HG03060 (cell line): ENCODE measurements at regions not wholly inside any gene's neighbourhood (a gene's known extent, or its start where the extent isn't known, plus 50 kb on each side); places are given as distances from the start of the nearest gene placed in this dataset.

Source experiments
- ATAC-seq: cut with Tn5 transposase; IDR thresholded peaks from one replicate; pipeline ENCODE4 v1.9.1; 2021; ENCODE audit warnings: low read depth, moderate number of reproducible peaks; ENCODE audit not compliant: unreplicated experiment

DNA sequence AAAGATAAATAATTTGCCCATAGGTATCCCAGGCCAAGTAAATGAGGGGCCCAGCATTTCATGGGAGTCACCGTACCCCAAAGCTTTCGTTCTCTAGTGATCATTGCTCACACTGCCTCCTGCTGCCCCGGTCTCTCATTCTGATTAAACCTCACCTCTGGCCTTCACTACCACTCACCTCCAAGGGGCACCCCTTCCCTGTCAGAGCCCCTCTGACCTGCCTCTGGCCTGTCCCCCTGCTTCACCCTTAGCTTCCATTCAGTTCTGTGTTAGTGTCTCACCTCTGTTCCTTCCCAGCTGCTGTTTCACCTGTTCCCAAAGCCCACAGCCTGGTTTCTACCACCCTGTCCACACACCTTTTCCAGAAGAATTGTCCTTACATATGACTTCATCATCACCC lies 150.3 kb upstream of the E2F8 start:
- ATAC-seq: no peak

DNA sequence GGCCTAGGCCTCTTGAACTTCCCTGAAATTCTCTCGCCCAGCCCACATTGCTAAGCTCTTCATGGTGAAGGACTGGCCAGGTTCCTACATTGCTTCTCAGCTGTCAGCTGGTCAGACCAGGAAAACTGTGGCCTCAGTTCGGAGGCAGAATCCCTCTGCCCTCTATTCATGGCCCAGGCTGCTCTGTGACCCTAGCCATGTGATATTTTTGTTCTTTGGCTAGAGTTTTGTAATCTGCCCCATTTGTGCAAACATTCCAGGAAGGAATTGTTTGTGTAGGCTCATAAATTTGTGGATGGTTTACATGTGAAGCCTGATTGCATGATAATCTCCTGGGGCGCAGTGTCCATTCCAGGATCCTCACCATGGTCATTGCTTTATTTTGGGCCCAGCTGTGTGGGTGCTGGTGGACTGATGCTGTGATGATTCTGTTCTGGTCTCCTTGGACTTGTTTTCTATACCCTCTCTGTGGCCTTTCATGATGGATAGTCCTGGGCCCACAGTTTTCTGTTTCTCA lies 149.1 kb upstream of the E2F8 start:
- ATAC-seq: no peak

DNA sequence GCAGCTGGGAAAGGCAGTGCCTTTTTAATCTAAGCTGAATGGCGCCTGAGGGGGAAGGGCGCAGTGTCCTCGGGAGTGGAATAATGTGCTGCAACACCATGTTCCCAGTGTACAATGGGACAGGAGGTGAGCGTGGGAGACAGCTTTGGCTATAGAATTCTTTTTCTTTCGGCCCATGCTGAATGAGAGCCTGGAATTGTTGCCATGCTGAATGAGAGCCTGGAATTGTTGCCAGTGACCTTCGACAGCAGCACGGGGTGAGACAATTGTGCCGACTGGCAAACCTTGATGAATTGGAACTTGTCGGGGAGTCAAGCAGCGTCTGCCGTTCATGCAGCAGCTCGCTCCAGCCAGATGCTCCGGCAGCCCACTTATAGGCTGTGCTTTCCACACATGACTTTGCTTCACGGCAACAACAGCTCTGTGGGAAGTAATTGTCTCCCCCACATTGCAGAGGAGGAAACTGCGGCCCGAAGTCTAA lies 141.4 kb upstream of the E2F8 start:
- no peak for ATAC-seq

DNA sequence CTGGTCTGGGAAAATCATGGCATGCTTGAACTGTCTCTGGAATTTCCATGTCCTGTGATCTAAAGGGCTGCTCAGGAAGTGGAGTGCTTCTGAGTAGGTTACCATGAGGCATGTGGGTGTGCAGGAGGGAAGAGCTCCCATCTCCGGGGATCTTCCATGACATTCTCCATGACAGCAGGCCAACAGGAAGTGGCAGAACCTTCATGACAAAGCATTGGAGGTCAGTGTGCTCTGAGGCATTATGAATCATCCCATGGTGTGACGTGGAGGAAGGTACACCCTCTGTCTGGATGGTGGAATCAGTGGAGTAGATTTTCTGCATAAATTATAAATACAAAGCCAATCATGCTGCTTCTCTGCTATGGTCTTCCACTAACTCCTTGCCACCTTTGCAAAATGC lies 139.6 kb upstream of the E2F8 start:
- ATAC-seq: no peak

DNA sequence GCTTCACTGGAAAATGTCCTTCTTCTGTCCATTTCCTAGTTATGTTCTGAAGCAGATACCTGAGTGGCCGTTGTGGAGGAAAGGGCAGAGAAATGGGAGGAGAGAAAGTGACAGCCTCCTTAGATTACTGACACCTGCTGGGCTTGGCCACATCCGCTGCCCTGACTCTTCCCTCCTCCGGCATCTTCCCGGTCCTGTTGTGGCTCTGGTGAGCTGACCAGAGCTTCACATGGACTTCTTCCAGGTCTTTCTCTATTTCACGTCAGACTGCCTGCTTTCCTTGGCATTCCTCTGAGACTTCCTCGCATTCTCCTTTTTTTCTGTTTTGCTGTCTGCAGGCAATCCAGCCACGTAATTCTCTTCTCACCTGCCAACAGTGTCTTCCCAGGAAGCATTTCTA lies 138.7 kb upstream of the E2F8 start:
- no peak for ATAC-seq

DNA sequence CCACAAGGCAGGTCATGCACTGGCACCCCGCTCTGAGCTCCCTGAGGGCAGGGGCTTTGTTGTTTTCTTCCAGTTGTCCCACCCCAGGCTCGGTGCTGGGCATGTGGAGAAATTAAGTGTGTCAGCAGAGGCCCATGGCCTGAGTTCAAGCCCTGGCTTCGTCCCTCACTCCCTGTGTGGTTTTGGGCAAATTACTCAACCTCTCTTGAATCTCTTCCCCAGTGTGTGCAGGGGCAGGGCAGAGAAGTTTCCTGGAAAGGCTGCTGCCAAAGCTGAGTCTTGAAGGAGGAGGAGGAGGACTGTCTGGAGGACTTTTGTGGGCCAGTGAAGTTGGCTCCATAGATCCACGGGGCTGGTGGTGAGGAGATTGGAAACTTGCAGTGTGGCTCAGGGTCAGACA lies 138.1 kb upstream of the E2F8 start:
- ATAC-seq: no peak

DNA sequence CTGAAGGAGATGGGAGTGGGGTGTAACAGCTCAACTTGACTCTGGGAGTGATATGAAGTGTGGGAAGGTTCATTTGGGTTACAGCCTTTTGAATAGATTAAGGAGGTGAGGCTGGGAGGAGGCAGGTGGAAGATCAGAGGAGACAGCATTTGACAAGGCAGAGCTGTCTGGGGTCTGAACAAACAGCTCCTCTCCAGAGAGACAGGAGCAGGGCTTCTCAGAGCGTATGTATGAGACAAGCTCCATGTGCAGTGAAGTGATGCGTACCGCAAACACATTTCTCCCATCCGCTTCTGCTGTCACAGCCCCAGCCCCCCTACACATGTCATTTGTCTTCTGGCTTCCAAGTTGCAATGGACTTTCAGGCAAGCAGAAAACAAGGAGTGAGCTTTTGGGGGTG lies 137.1 kb upstream of the E2F8 start:
- no peak for ATAC-seq

DNA sequence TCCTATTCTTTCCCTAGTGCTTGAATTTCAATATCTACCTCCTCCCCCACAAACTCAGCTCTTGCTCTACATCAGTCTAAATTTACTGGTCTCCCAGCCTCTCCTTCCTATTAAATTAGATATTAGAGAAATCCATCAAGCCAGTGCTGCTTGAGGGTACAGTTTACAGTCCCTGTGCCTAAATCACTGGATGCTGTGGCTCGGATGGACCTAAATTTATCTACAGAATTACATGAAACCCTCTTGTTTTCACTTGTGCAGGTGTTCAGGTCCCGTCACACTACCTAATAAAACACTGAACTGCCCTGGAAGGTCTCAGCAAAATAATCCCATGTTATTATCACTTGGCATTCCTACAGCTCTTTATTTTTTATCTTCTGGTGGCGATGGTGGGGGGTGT lies 134.7 kb upstream of the E2F8 start:
- no peak for ATAC-seq

DNA sequence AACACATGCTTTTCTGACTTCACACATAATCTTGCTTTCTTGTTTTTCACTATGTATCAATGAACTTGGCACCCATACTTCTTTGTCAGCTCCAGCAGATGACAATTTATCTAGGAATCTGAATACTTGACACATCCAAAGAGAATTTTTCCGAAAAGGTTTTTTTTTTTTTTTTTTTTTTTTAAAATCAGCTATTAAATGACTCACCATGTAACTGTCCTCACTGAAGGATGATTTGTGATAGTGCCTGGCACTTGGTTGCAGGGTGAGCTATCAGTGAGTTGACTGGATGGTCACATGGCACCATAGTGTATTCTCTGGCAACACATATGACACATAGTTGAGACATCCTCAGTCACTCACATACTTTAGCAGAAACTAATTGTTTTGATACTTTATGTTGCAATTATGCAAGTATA lies 133.4 kb upstream of the E2F8 start:
- no peak for ATAC-seq

DNA sequence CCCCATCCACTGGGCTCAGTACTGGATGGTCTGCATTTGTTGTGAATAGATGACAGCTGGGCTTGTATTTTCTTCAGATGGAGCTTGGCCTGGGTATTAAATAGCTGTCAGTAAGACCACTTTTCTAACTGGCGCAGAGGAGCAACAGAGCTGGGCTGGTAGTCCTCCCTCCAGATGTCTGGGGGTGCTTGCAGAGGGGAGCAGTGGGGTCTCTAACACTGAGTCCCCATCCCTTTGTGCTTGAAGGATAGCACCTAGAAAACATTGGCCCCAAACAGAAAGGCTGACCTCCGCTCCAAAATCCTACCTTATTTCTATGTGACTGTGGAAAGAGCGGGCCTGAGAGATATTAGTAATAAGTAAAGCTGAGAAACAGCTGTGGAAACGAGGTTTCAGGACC lies 131.6 kb upstream of the E2F8 start:
- ATAC-seq: no peak

DNA sequence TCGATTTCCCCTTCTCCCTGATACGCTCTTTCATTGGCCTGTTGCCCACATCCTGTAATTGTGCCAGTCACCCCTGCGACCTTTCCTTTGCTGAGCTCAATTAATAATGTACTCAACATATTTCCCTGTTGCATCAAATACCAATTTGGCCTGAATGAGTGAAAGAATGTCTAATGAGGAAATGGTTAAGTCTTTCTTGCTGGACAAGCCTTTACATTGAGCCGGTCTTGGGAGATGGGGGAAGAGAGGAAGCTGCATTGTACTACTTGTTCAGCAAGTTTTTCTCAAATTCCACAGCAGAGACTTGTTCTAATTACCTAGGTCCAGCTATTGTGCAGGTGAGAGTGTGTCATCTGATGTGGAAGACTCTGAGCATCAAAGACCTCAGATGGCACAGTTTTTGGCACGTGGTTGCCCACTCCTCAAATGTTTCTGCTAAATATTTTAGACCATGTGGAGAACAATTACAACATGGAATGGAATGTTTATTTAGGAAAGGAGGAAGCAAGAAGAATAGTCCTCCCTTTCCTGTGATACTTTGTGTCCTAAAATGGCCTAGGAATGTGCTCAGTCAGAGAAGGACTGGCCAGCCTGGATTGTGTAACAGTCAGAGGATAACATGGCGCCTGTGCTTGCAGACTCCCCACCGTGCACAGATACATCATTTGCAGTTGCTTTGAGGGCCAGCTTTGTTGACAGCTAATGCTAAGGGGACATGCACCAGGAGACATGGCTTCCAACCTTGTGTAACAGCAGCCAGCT lies 129.5 kb upstream of the E2F8 start:
- no peak for ATAC-seq

DNA sequence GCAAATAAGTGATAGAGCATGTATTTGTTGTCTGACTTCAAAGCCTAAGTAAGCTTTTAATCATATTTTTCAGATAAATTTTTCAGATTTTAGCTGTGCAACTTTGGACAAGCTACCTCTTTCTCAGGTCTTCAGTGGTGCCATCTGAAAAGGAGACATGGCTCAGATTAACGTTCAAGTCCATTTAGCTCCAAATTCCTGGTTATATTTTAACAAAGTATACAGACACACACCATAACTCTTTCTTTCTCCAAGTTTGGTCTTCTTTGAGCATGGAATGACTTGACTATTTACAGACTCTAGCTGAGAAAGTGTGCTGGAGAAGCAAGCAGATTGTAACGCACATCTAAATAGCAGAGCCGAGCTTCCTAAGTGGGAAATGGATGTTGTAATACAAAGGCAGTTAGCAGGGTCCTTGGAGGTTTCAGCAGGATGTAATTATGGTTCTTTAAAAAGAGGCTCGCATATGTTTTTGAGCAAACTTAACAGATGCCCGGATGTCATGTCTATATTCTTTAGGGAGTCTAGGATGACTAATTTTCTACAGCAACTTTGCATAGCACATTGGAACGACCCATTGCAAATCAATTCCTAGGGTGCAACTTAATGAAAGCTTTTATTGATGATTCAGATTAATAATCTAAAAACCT lies 128.1 kb upstream of the E2F8 start:
- ATAC-seq: no peak

DNA sequence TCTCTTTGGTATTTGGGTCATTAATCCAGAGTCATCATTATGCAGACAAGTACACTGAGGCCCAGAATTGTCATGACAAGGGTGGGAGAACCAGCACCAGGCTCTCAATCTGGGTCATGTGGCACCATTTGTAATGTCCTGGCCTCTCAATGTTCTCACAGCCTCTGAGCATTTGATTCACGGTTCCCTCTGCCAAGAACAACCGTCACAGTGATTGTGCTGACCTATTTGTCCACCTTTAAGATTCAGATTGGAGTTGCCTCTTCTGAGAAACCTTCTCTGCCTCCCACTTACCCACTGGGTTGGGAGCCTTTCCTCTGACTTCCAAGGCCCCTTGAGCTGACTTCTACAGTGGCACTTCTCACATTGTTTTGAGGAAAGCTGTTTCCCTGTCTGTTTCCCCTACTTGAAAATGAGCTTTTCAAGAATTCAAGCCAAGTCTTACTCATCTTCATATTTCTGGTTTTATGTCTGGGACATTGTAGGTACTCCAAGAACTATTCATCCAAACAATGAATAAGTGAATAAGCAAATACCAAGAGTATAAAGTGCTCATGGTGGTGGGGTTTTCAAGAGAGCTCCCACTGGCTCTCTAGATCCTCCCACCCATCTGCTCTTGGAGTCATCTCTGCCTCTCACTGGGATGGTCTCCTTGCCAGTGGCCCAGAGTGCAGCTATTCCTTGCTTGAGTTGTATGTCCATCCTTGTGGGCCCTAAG lies 126.4 kb upstream of the E2F8 start:
- ATAC-seq: no peak

DNA sequence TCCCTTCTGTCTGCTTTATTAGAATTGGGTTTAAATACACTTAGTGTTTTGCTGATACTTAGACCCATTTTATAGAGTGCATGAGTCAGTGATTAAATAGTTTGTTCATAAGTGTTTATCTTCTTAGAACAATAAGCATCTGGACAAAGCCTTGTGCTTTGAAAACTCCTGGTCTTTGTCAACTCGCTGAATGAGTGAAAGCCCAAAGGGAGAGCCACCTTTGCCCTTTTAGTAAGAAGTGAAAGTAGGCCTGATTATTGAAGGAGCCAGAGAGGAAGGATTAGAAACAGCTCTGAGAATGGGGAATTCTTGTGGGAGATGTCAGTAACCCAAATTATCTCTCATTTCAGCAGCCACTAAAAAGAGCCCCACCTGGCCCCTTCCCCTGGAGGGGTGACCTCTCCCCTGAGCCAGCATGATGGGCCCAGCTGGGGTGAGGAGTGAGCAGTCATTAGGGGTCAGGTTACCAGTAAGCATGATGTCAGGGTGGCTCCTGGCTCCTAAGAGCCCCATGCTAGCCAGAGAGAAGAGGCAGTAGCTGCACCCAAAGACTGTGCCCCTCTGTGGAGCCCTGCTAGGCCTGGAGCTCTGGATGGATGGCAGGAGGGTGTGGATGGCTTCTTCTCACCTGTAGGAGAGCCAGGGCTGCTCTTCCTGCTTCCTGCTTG lies 125.1 kb upstream of the E2F8 start:
- no peak for ATAC-seq

DNA sequence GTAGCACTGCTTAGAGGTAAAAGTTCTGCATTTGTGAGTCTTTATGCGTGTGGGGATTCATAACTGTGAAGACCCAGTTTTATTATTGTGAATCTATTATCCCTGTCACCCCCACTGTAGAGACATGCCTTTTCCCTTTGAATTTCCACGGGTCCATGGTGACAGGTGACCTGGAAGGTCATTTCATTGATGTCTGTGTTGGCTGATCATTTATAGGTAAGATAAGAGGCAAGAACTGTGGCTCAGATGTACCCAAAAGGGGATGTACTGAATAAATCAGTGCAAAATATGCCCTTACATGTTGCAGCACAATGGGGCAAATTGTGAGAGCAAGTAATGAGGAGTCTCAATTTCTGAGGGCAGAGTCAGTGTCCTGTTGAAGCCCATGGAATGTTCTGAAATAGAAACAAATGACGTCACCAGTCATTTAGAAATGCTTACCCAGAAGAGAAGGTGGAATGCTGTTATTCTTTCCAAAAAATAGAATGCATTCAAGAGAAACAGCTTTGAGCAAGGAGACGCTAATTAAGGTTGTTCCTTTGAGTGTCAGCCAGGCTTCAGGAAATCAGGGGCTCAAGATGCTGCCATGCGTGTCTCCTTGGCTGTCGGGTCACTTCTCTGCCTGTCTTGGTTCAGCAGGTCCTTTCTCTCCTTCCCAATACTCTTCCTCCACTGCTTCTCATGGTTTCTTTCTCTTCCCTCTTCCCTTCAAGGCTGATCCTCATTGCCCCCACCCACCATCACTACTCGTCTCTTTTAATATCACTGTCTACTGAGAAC lies 118.7 kb upstream of the E2F8 start:
- ATAC-seq: no peak

DNA sequence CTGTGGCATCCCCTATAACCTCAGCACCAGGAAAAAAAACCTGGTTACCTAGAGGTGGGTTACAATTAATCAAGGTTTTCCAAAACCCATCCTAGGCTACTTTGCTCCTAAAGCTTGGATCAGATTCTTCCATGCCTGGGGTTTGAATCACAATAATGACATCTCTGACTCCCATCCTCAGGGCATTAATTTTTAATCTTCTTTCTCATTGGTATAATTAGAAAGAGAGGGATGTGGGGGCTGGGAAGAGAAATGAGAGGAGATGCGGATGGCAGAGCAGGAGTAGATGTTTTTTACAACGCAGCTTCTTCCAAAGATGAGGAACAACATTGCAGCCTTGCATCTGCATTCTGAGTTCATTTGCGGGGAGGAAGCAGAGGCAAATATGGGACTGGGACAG lies 117.2 kb upstream of the E2F8 start:
- ATAC-seq: no peak

DNA sequence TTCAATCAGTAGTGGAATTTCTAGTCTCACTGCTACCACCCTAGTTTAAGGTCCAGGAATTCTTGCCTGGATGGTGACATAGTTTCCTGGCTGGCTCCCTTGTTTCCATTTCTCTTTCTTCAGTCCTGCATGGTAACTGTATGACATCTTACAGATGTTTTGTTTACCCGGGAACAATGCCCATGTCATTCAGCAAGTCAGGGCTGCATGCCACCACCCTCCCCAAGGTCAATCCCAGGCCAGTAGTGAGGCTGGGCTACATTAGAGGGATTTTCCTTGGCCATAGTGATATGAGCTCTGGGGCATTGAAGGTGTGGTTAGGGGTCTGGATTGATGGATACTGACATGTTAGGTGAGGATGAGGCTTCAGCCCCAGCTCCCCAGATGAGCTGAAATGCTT lies 114.9 kb upstream of the E2F8 start:
- ATAC-seq: no peak

DNA sequence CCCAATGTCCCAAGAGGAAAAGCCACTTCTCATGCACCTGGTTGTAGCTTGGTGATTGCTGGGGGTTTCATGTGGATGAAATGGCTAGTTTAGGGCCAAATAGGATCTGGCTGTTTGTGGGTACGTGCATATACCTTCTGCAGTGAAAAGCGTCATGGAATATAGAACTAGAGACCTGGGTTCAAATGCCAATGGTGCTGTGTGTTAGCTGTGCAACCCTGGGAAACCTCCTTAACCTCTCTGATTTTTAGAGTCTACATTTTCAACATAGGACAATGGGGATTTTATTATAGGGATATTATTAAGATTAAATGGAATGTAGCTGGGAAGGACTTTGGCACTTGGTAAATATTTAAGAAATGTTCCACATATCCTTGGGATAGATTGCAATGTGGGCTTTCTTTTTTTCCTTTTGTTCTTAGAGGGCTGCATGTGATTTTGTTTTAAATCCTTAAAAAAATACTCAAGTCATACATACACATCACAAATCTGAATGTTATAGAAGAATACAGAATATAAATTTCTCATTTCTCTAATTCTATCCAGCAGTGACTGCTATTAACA lies 112.6 kb upstream of the E2F8 start:
- no peak for ATAC-seq

DNA sequence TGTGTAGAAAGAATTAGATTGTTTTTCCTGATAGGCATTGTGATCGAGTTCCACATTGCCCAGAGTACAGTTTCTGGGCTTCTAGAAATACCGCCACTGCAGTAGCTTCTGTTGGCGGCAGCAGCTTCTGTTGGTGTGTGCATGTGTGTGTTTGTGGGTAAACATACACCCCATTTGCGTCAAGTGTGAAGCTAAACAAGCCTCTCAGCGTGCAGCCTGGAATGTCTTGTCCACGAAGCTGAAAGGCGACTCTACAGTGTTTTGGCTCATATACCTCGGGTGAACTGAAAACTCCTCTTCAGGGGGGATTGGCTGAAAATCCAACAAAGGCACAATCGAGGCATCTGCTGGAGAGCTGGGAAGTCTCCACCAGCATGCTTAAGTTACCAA lies 112.0 kb upstream of the E2F8 start:
- ATAC-seq: no peak
